Mucosa of stomach (tissue), 1 donor: ENCODE measurements at regions not wholly inside any gene's neighbourhood (a gene's known extent, or its start where the extent isn't known, plus 50 kb on each side); places are given as distances from the start of the nearest gene placed in this dataset.

Experiments
- H3K27me3 ChIP-seq: one replicate; pipeline ENCODE4 v1.7.0; 2013; ENCODE audit warnings: mild to moderate bottlenecking, low read length; ENCODE audit not compliant: control insufficient read depth, insufficient read depth
- H3K36me3 ChIP-seq: one replicate; pipeline ENCODE4 v1.7.0; 2013; ENCODE audit warnings: low read length; ENCODE audit not compliant: control insufficient read depth, insufficient read depth
- H3K4me1 ChIP-seq: one replicate; pipeline ENCODE4 v1.7.0; 2013; ENCODE audit warnings: mild to moderate bottlenecking, low read length; ENCODE audit not compliant: control insufficient read depth, insufficient read depth
- H3K4me3 ChIP-seq: one replicate; pipeline ENCODE4 v1.7.0; 2013; ENCODE audit warnings: low read length
- H3K9ac ChIP-seq: one replicate; pipeline ENCODE4 v1.7.0; 2013; ENCODE audit warnings: mild to moderate bottlenecking, low read length, moderate library complexity
- H3K9me3 ChIP-seq: one replicate; pipeline ENCODE4 v1.7.0; 2013; ENCODE audit warnings: mild to moderate bottlenecking, low read length, moderate library complexity; ENCODE audit not compliant: control insufficient read depth
- donor health status: Pancreatic carcinoma.

GRCh38 chr19:29076161-29076560, 136.8 kb downstream of the UQCRFS1 start:
- no peaks in the 10 kb centered on the region for H3K9me3 ChIP-seq
- no peaks in the 10 kb centered on the region for H3K4me1 ChIP-seq
- H3K9ac ChIP-seq = no peak overlapping the region
- no peaks in the 10 kb centered on the region for H3K27me3 ChIP-seq
- H3K4me3 ChIP-seq = no peak overlapping the region
- H3K36me3 ChIP-seq = no peaks in the 10 kb centered on the region

- Histone ChIP-seq H3K36me3 (no peaks in the 10 kb centered on the region), H3K27me3 (no peaks in the 10 kb centered on the region), H3K9ac (no peak overlapping the region), H3K9me3 (no peaks in the 10 kb centered on the region), H3K4me3 (no peak overlapping the region), H3K4me1 (no peaks in the 10 kb centered on the region)
Measured at GRCh38 chr19:29075149-29075548, 137.8 kb downstream of the UQCRFS1 start.

GRCh38 chr19:29074579-29074978, 138.4 kb downstream of the UQCRFS1 start:
- no peak overlapping the region for H3K9ac ChIP-seq
- no peaks in the 10 kb centered on the region for H3K9me3 ChIP-seq
- no peak overlapping the region for H3K4me3 ChIP-seq
- no peaks in the 10 kb centered on the region for H3K36me3 ChIP-seq
- H3K4me1 ChIP-seq = no peaks in the 10 kb centered on the region
- no peaks in the 10 kb centered on the region for H3K27me3 ChIP-seq

- Histone ChIP-seq H3K9me3 (no peaks in the 10 kb centered on the region), H3K4me3 (no peak overlapping the region), H3K9ac (no peak overlapping the region), H3K27me3 (no peaks in the 10 kb centered on the region), H3K4me1 (no peaks in the 10 kb centered on the region), H3K36me3 (no peaks in the 10 kb centered on the region)
Measured at GRCh38 chr19:29067831-29068230, 145.1 kb downstream of the UQCRFS1 start.

- H3K4me3 ChIP-seq = no peak overlapping the region
- no peak overlapping the region for H3K9ac ChIP-seq
- no peaks in the 10 kb centered on the region for H3K9me3 ChIP-seq
- H3K27me3 ChIP-seq = no peaks in the 10 kb centered on the region
- no peaks in the 10 kb centered on the region for H3K36me3 ChIP-seq
- no peaks in the 10 kb centered on the region for H3K4me1 ChIP-seq
Measured at GRCh38 chr19:29062475-29063435, 150.2 kb downstream of the UQCRFS1 start.

GRCh38 chr19:29060813-29061364, 152.1 kb downstream of the UQCRFS1 start:
- H3K9ac ChIP-seq = no peak overlapping the region
- no peaks in the 10 kb centered on the region for H3K4me1 ChIP-seq
- no peaks in the 10 kb centered on the region for H3K9me3 ChIP-seq
- no peaks in the 10 kb centered on the region for H3K27me3 ChIP-seq
- no peaks in the 10 kb centered on the region for H3K36me3 ChIP-seq
- H3K4me3 ChIP-seq = no peak overlapping the region

GRCh38 chr19:29056535-29056934, 156.4 kb downstream of the UQCRFS1 start:
- H3K36me3 ChIP-seq = no peaks in the 10 kb centered on the region
- no peaks in the 10 kb centered on the region for H3K4me1 ChIP-seq
- H3K4me3 ChIP-seq = no peak overlapping the region
- no peaks in the 10 kb centered on the region for H3K27me3 ChIP-seq
- H3K9ac ChIP-seq = no peak overlapping the region
- H3K9me3 ChIP-seq = no peaks in the 10 kb centered on the region

- Histone ChIP-seq H3K4me3 (no peak overlapping the region), H3K36me3 (no peaks in the 10 kb centered on the region), H3K9ac (no peak overlapping the region), H3K27me3 (no peaks in the 10 kb centered on the region), H3K9me3 (no peaks in the 10 kb centered on the region), H3K4me1 (no peaks in the 10 kb centered on the region)
Measured at GRCh38 chr19:29054886-29055675, 157.9 kb downstream of the UQCRFS1 start.

- no peaks in the 10 kb centered on the region for H3K4me1 ChIP-seq
Measured at GRCh38 chr19:29048873-29049272, 164.1 kb downstream of the UQCRFS1 start.

GRCh38 chr19:29045679-29046254, 167.2 kb downstream of the UQCRFS1 start:
- H3K4me1 ChIP-seq = no peaks in the 10 kb centered on the region
- H3K27me3 ChIP-seq = no peaks in the 10 kb centered on the region
- no peaks in the 10 kb centered on the region for H3K9me3 ChIP-seq
- H3K9ac ChIP-seq = no peak overlapping the region
- no peaks in the 10 kb centered on the region for H3K36me3 ChIP-seq
- no peak overlapping the region for H3K4me3 ChIP-seq

More at GRCh38 chr19:29048873-29049272, 164.1 kb downstream of the UQCRFS1 start:
- H3K27me3 ChIP-seq = no peaks in the 10 kb centered on the region
- no peak overlapping the region for H3K4me3 ChIP-seq
- H3K36me3 ChIP-seq = no peaks in the 10 kb centered on the region
- no peaks in the 10 kb centered on the region for H3K9me3 ChIP-seq
- no peak overlapping the region for H3K9ac ChIP-seq

- H3K9me3 ChIP-seq = no peaks in the 10 kb centered on the region
- no peaks in the 10 kb centered on the region for H3K4me1 ChIP-seq
- no peak overlapping the region for H3K9ac ChIP-seq
- H3K36me3 ChIP-seq = no peaks in the 10 kb centered on the region
- H3K4me3 ChIP-seq = no peak overlapping the region
- H3K27me3 ChIP-seq = no peaks in the 10 kb centered on the region
Measured at GRCh38 chr19:29044037-29044436, 168.9 kb downstream of the UQCRFS1 start.
